Activated naive CD4-positive, alpha-beta T cell treated with anti-CD3 and anti-CD28 coated beads for 36 hours (primary cell): ENCODE measurements at regions not wholly inside any gene's neighbourhood (a gene's known extent, or its start where the extent isn't known, plus 50 kb on each side); places are given as distances from the start of the nearest gene placed in this dataset.

Experiments used
- CTCF ChIA-PET: fragments of 350-600 bp; sonication (Branson Sonifier 250); formaldehyde crosslinking; loops from one replicate; lab custom pipeline; 2021; ENCODE audit warnings: antibody characterized with exemption; lab: Charles Lee
- DNase-seq: peaks from one replicate; pipeline ENCODE4 v3.0.0-alpha.2; 2020
- H3K27ac Mint-ChIP-seq: one replicate; pipeline ENCODE4 v1.8.0; 2021; ENCODE audit warnings: mild to moderate bottlenecking, mixed read lengths
- H3K27me3 Mint-ChIP-seq: one replicate; pipeline ENCODE4 v1.8.0; 2021; ENCODE audit warnings: low read depth, mixed read lengths
- H3K36me3 Mint-ChIP-seq: one replicate; pipeline ENCODE4 v1.8.0; 2021; ENCODE audit warnings: low read depth, mixed read lengths
- H3K4me1 Mint-ChIP-seq: one replicate; pipeline ENCODE4 v1.8.0; 2021; ENCODE audit warnings: low read depth, mixed read lengths
- H3K4me3 Mint-ChIP-seq: one replicate; pipeline ENCODE4 v1.8.0; 2021; ENCODE audit warnings: mild to moderate bottlenecking, moderate library complexity, mixed read lengths
- H3K9me3 Mint-ChIP-seq: one replicate; pipeline ENCODE4 v1.8.0; 2021; ENCODE audit warnings: mixed read lengths
- intact Hi-C: fragments of 100-400 bp; cut with micrococcal nuclease; formaldehyde crosslinking; loops from one replicate; pipeline ENCODE4 v1.15.1; 2023

DNA sequence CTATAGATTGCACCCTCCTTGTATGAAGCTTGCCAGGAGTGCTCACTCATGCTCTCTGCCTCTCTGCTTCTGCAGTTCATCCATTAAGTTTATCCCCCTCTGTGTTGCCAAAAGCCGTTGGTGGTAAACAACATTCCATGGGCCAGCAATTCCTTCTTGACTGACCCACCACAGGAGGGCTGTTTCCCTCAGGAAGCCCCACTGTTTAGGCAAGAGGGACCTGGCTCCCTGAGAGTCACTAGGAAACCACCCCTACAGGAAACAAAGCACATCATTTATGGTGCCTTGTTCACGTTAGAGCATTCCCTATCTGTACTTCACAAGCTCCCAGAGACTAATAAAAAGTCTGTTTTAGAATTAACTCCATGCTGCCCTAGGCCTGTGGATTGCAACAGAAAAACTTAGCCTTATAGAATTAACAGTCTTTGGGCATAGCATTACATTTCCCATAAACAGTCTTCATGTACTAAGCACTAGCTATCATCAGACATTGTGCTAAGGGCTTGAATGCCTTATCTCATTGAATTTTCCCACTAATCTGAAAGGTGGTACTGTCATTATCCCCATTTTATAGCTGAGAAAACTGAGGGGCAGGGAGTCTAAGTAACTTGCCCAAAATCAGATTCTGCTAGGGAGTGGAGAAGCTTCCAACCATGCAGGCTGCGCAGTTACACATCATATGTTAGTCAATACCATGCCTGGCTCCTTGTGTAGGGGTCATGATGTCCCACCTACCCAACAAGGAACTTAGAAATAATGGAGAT, 149.9 kb downstream of the SHQ1 start:
- Mint-ChIP-seq H3K4me1 (no peaks in the 10 kb centered on the region), H3K36me3 (no peaks in the 10 kb centered on the region), H3K27ac (no peak overlapping the region), H3K4me3 (no peak overlapping the region), H3K9me3 (no peaks in the 10 kb centered on the region), H3K27me3 (no peaks in the 10 kb centered on the region)
- DNase-seq = no peak
- intact Hi-C loops = no loop called here
- CTCF ChIA-PET = interaction anchor here (0.9 to 1.9 kb wide), 4 partner anchors 10 to 33 kb away, joined by 3 to 5 read pairs (median 3); no protein-coding TSS in a partner anchor

DNA sequence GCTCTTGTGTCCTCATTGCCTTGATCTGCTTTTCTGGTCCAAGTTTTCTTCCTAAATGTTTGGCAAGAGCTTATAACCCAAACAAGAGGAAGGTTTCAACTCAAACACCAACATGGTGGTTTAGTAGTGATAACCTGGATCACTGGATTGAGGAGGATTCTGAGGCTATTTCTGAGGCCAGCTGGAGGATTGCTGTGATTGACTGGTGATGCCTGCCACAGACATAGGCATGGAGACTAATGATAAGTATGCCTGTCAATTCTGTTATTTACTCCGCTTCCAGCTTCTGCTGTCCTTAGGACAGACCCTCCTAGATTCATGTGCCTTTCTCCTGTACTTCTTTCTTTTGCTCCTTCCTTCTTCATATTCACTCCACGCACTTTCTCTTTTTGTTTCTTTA, 150.5 kb downstream of the SHQ1 start:
- Mint-ChIP-seq H3K9me3 (no peaks in the 10 kb centered on the region), H3K36me3 (no peaks in the 10 kb centered on the region)

DNA sequence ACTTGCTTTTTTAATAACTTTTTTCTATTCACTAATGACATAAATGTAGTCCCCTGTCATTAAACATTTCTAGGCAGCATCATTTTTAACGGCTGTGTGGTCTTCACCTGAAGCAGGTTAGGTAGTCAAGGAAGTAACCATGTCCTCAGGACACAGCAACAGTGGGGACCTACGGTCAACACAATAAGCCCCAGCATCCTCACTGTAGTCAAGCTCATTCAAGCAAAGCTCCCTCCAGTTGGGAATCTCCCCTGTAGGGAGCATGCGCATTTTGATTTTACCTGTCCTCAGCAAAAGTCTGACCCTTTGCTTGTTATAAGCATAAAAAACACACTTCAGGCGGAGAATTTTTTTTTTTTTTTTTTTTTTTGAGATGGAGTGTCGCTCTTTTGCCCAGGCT, 151.4 kb downstream of the SHQ1 start:
- DNase-seq = no peak
- H3K4me1 Mint-ChIP-seq = no peaks in the 10 kb centered on the region
- no peak overlapping the region for H3K27ac Mint-ChIP-seq
- intact Hi-C loops = no loop called here
- H3K4me3 Mint-ChIP-seq = no peak overlapping the region
- no peaks in the 10 kb centered on the region for H3K36me3 Mint-ChIP-seq
- H3K9me3 Mint-ChIP-seq = no peaks in the 10 kb centered on the region
- CTCF ChIA-PET = interaction anchor here (1.9 kb wide), 1 partner anchor 31 kb away, joined by 5 read pairs; no protein-coding TSS in a partner anchor
- no peaks in the 10 kb centered on the region for H3K27me3 Mint-ChIP-seq

More for the DNA sequence above, 150.5 kb downstream of the SHQ1 start:
- Mint-ChIP-seq H3K4me1 (no peaks in the 10 kb centered on the region), H3K27ac (no peak overlapping the region), H3K4me3 (no peak overlapping the region), H3K27me3 (no peaks in the 10 kb centered on the region)
- CTCF ChIA-PET = interaction anchor here (0.9 to 1.9 kb wide), 3 partner anchors 9 to 32 kb away, joined by 3 to 5 read pairs (median 3); no protein-coding TSS in a partner anchor
- no peak for DNase-seq
- intact Hi-C loops = no loop called here

DNA sequence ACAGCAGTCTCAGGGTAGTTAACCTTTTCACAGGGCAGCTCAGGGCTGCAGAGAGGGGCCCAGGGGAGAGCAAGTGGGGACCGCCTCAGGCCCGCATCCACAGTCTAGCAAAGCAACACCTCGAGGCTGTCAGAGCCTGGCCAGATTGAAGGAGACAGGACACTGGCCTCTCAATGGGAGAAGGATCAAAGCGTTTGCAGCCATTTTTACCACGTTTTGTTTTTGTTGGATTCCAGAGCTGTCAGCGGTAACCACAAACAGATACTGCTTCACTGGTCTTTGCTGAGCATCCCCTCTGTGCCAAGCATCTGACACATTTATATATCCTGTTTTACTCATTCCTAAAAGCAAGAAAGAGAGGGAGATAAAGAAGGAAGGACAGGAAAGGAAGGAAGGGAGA, 153.8 kb downstream of the SHQ1 start:
- no peaks in the 10 kb centered on the region for H3K27me3 Mint-ChIP-seq

DNA sequence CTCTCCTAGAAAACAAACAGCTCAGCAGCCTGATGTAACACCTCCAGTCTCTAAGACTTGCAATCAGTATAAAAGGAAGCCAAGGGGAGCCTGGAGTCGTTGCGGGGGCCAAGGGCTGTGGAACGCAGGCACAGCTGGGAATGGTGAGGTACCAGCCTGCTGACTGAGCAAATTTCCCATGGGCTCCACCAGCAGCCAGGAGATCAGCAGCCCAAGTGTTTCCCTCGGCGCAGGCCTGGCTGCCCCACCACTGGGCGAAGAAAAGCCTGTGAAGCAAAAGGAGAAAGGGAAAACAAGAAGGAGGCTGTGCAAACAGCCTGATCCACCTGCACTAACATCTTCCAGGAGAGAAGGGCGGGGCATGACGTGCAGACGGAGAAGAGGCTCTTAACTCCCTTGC, 155.3 kb downstream of the SHQ1 start:
- intact Hi-C loops = no loop called here
- DNase-seq = no peak
- Mint-ChIP-seq H3K4me1 (no peaks in the 10 kb centered on the region), H3K4me3 (no peak overlapping the region), H3K27me3 (no peaks in the 10 kb centered on the region), H3K9me3 (no peaks in the 10 kb centered on the region), H3K36me3 (no peaks in the 10 kb centered on the region), H3K27ac (no peak overlapping the region)
- CTCF ChIA-PET = interaction anchor here (0.7 kb wide), 1 partner anchor 28 kb away, joined by 3 read pairs; no protein-coding TSS in a partner anchor

More for the DNA sequence above, 153.8 kb downstream of the SHQ1 start:
- DNase-seq = no peak
- Mint-ChIP-seq H3K36me3 (no peaks in the 10 kb centered on the region), H3K4me3 (no peak overlapping the region), H3K9me3 (no peaks in the 10 kb centered on the region), H3K4me1 (no peaks in the 10 kb centered on the region), H3K27ac (no peak overlapping the region)
- intact Hi-C loops = no loop called here
- CTCF ChIA-PET = no interaction called here

DNA sequence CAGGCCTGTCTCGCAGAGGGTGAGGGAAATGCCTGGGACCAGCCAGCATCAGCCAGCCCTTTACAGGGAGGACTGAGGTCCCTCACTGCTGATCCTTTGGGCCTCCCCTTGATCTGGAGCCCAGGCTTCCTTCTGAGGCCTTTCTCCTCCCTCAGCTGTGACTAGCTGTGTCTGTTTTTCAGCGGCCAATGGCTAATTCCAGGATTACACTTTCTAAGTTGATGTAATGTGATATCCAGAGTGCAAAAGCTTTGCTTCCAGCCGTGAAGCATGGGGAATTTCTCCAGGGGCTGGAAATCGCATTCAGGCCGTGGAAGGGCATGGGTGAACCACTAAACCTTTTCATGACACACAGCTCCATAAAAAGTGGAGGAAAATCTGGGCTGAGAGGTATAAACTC, 157.6 kb downstream of the SHQ1 start:
- Mint-ChIP-seq H3K9me3 (no peaks in the 10 kb centered on the region), H3K27me3 (no peaks in the 10 kb centered on the region), H3K36me3 (no peaks in the 10 kb centered on the region), H3K27ac (no peak overlapping the region), H3K4me1 (no peaks in the 10 kb centered on the region), H3K4me3 (no peak overlapping the region)
- intact Hi-C loops = no loop called here
- no peak for DNase-seq
- CTCF ChIA-PET = interaction anchor here (0.6 kb wide), 1 partner anchor 364 kb away, joined by 3 read pairs; no protein-coding TSS in a partner anchor

DNA sequence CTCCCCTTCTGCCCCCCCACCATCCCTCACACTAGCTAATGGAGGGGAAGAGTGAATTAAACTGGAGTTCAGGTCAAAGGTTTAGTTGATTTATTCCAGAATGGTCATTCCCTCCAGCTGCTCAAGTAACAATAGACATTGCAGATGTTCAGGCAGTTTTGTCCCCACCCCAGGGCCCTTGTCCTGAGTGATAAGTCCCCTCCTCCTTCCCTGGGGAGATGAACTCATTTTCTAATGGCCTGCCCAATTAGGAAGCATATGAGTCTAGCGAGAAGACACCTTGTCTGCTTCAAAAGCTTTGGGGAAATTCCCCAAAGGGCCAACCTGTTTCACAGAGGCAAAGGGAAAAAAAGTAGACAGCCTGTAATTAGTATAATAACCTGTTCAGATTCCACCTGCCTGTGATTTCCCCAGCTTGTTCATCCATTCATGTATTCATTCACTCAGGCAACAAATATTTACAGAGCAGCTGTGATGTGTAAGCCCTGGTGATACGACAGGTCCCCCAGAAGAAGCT, 165.3 kb downstream of the SHQ1 start:
- CTCF ChIA-PET = interaction anchor here (0.9 to 1.9 kb wide), 3 partner anchors 16 to 168 kb away, joined by 3 to 9 read pairs (median 5); no protein-coding TSS in a partner anchor
- intact Hi-C loops = loop anchor here (1.0 to 2.0 kb wide), 2 partner anchors 41 to 74 kb away; no protein-coding TSS in a partner anchor
- no peaks in the 10 kb centered on the region for H3K27me3 Mint-ChIP-seq
- no peak overlapping the region for H3K27ac Mint-ChIP-seq
- H3K36me3 Mint-ChIP-seq = no peaks in the 10 kb centered on the region
- DNase-seq = peak; percentile 48
- no peak overlapping the region for H3K4me3 Mint-ChIP-seq
- H3K4me1 Mint-ChIP-seq = peaks cover 13% of the 10 kb centered on the region
- H3K9me3 Mint-ChIP-seq = peaks cover 1% of the 10 kb centered on the region

DNA sequence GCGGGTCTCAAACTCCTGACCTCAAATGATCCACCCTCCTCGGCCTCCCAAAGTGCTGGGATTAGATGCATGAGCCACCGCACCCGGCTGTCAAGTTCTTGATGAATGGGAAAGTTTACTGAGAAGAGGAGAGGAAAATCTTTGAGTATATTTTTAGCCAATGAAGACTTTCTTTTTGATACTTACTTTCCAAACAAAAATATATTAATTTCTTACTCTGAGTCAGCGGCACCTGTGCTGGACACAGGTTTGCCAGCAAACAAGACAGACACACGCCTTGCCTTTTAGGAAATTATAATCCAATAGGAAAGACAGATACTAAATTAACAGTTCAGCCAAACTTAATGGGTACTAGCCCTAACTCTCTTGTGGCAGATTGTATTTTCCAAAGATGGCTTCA, 166.6 kb downstream of the SHQ1 start:
- CTCF ChIA-PET = interaction anchor here (1.9 kb wide), 1 partner anchor 16 kb away, joined by 9 read pairs; no protein-coding TSS in a partner anchor
- no peak for DNase-seq
- Mint-ChIP-seq H3K4me3 (no peak overlapping the region), H3K36me3 (no peaks in the 10 kb centered on the region), H3K27me3 (no peaks in the 10 kb centered on the region), H3K27ac (no peak overlapping the region), H3K4me1 (peaks cover 13% of the 10 kb centered on the region), H3K9me3 (peaks cover 1% of the 10 kb centered on the region)
- intact Hi-C loops = no loop called here

DNA sequence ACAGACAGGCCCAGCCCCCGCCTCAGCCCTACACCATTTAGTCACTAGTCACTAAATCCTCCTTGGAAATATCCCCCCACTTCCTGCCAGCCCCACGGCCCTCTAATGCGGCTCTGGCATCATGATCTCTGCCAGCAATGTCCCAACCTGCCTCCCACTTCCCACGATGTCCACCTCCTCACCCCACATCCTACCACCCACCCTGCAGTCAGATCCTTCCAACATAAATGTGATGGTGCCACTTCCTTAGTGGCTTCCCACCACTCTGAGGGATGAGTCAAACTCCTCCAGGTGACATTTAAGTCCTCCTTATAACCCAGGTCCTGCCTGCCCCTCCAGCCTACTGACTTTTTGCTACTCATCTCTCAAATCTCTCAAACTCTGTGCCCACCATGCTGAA, 167.5 kb downstream of the SHQ1 start:
- H3K27ac Mint-ChIP-seq = no peak overlapping the region
- intact Hi-C loops = no loop called here
- DNase-seq = no peak
- H3K9me3 Mint-ChIP-seq = peaks cover 1% of the 10 kb centered on the region
- no peak overlapping the region for H3K4me3 Mint-ChIP-seq
- CTCF ChIA-PET = no interaction called here
- no peaks in the 10 kb centered on the region for H3K27me3 Mint-ChIP-seq
- H3K4me1 Mint-ChIP-seq = peaks cover 13% of the 10 kb centered on the region
- H3K36me3 Mint-ChIP-seq = no peaks in the 10 kb centered on the region

DNA sequence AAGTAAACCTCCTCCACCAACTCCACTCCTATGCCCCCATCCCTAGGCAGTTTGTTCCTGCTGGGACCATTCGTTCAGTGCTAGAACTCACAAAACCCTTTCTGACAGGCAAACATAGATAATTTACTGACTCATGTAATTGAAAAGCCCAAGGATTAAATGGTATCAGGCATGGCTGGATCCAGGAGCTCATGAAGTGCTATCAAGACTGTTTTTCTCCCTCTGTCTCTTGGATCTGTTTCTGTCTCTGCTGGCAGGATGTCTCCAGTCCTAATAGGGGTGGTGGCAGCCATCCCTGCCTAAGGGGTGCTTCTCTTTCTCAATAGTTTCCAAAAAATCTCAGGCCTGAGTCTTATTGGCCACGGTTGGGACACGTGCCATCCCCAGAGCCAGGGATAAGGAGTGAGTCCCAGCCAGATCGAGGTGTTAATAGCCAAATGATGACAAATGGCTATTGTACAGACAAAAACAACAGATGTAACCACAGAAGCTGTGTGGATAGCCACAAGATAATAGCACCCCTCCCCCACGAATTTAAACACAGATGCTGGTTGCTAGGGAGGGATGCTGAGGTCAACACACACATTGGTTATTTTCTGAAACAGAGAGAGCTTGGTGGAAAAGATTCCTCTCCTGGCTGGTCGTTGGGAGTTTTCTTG, 168.6 kb downstream of the SHQ1 start:
- DNase-seq = no peak
- H3K27ac Mint-ChIP-seq = no peak overlapping the region
- peaks cover 1% of the 10 kb centered on the region for H3K9me3 Mint-ChIP-seq
- intact Hi-C loops = no loop called here
- no peaks in the 10 kb centered on the region for H3K36me3 Mint-ChIP-seq
- H3K4me3 Mint-ChIP-seq = no peak overlapping the region
- CTCF ChIA-PET = no interaction called here
- H3K4me1 Mint-ChIP-seq = peaks cover 13% of the 10 kb centered on the region
- H3K27me3 Mint-ChIP-seq = no peaks in the 10 kb centered on the region

DNA sequence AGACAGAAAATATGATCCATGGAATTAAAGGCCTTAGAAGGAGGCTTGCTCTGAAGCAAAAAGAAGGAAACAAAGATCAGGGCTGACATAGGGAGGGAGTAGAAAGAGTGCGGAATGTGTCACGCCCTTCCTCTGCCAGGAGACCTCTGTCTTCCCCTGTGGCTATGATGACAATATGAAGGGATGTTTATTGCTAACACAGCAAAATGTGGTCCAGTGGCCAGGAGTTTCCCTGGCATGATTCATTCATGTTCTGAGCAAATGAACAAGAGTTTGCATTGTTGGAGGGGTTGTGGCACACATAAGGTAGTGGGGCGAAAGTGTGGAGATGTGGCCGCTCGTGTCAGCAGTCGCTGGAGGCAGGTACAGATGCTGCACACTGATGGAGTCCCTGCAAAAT, 169.4 kb downstream of the SHQ1 start:
- Mint-ChIP-seq H3K27me3 (no peaks in the 10 kb centered on the region), H3K36me3 (no peaks in the 10 kb centered on the region), H3K4me1 (peaks cover 13% of the 10 kb centered on the region), H3K27ac (no peak overlapping the region), H3K4me3 (no peak overlapping the region), H3K9me3 (peaks cover 1% of the 10 kb centered on the region)
- intact Hi-C loops = no loop called here
- DNase-seq = no peak
- CTCF ChIA-PET = no interaction called here

DNA sequence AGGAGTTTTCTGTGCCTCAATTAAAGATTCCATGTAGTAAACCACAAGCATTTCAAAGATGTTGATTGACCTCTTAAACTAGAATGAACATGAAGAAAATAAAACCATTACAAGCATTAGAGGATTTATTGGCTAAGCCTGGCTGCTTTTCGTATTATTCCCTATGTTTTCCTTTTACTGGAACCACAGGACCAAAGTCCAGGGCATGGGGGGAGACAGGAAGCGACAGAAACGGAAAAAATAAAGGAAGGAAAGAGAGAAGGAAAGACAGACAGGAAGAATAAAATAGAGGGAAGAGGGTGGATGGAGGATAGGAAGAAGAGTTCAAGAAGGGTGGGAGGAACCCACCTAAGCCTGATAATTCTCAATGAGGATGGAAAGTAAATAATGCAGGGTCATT, 169.9 kb downstream of the SHQ1 start:
- CTCF ChIA-PET = no interaction called here
- H3K9me3 Mint-ChIP-seq = peaks cover 1% of the 10 kb centered on the region
- no peaks in the 10 kb centered on the region for H3K36me3 Mint-ChIP-seq
- DNase-seq = no peak
- peaks cover 12% of the 10 kb centered on the region for H3K4me1 Mint-ChIP-seq
- no peak overlapping the region for H3K27ac Mint-ChIP-seq
- no peaks in the 10 kb centered on the region for H3K27me3 Mint-ChIP-seq
- intact Hi-C loops = no loop called here
- no peak overlapping the region for H3K4me3 Mint-ChIP-seq
